HepG2 (cell line): ENCODE measurements at regions not wholly inside any gene's neighbourhood (a gene's known extent, or its start where the extent isn't known, plus 50 kb on each side); places are given as distances from the start of the nearest gene placed in this dataset.

ENCODE experiments used
- ATAC-seq: fragments of 200-7000 bp; cut with Tn5 transposase; 3 replicates; pipeline ENCODE4 v1.9.1; 2020; ENCODE audit warnings: mild to moderate bottlenecking, moderate library complexity
- BruUV-seq: library from RNA; stranded (reverse); fragments of 400-500 nt; replicated peaks from 2 replicates; lab custom pipeline; 2021; lab: Mats Ljungman, UMichigan
- CTCF ChIA-PET: fragments of 300-600 bp; formaldehyde crosslinking; extraction: SDS; loops from one replicate; lab custom pipeline; 2021; ENCODE audit warnings: low total read pairs, inconsistent platforms, low intra/inter-chr PET ratio; lab: Yijun Ruan, JAX
- POLR2A ChIA-PET: fragments of 350-600 bp; sonication (Branson Sonifier 250); formaldehyde crosslinking; loops from one replicate; lab custom pipeline; 2020; ENCODE audit warnings: antibody characterized with exemption, inconsistent platforms; lab: Yijun Ruan, JAX
- DNase-seq: peaks from one replicate; pipeline ENCODE4 v3.0.0-alpha.2; 2015; ENCODE audit warnings: low spot score
- FAIRE-seq: peaks from 3 replicates; lab custom pipeline; 2011; peaks lifted over from hg19 to GRCh38; lab: Jason Lieb, UNC
- H2AFZ ChIP-seq: one replicate; pipeline ENCODE4 v1.6.1; 2011; ENCODE audit warnings: low read length, inconsistent platforms
- H3K27ac ChIP-seq: fragments of 300-600 bp; 3 replicates; pipeline ENCODE4 v1.8.0; 2011; ENCODE audit warnings: mixed run types, mild to moderate bottlenecking, mixed read lengths, low read length, inconsistent platforms; ENCODE audit not compliant: insufficient read depth; ENCODE audit errors: extremely low read length
- H3K27me3 ChIP-seq, 2 experiments: fragments of 200-600 bp in 1 of 2; 2 replicates in 1 of 2; 3 replicates in 1 of 2; pipeline versions ENCODE4 v1.6.0 to v1.8.0; 2011; ENCODE audit warnings: low read length in 2 of 2, mild to moderate bottlenecking in 2 of 2, moderate library complexity in 2 of 2, inconsistent platforms in 1 of 2; ENCODE audit not compliant: insufficient read depth in 2 of 2, control insufficient read depth in 1 of 2
- H3K36me3 ChIP-seq, 2 experiments: fragments of 200-600 bp in 1 of 2; replicated peaks in 1 of 2; 2 replicates in 1 of 2; 3 replicates in 1 of 2; pipeline versions ENCODE4 v1.5.1 to v1.8.0; 2011; ENCODE audit warnings: low read length in 2 of 2, inconsistent platforms in 1 of 2; ENCODE audit not compliant: insufficient read depth in 2 of 2, control insufficient read depth in 1 of 2
- H3K4me1 ChIP-seq: 2 replicates; pipeline ENCODE4 v1.5.1; 2012; ENCODE audit warnings: low read length, inconsistent platforms; ENCODE audit not compliant: insufficient read depth
- H3K4me2 ChIP-seq: 2 replicates; pipeline ENCODE4 v1.6.0; 2011; ENCODE audit warnings: low read depth, low read length, inconsistent platforms
- H3K4me3 ChIP-seq, 3 experiments: fragments of 200-600 bp in 1 of 3; sonication (generic), shearing (Covaris generic) in 1 of 3; replicated peaks in 1 of 3; 2 replicates each; pipeline ENCODE4 v1.5.1; 2011 to 2016; ENCODE audit warnings: low read length in 3 of 3, inconsistent platforms in 2 of 3, low read depth in 2 of 3, mild to moderate bottlenecking in 2 of 3, control low read depth in 1 of 3, mixed read lengths in 1 of 3; ENCODE audit not compliant: insufficient read depth in 1 of 3
- H3K79me2 ChIP-seq: one replicate; pipeline ENCODE4 v1.6.1; 2011; ENCODE audit warnings: low read length, inconsistent platforms; ENCODE audit not compliant: insufficient read depth
- H3K9ac ChIP-seq: 2 replicates; pipeline ENCODE4 v1.6.0; 2011; ENCODE audit warnings: mild to moderate bottlenecking, low read depth, low read length, inconsistent platforms; ENCODE audit not compliant: insufficient read depth
- H3K9me3 ChIP-seq: 2 replicates; pipeline ENCODE4 v1.5.1; 2012; ENCODE audit warnings: mild to moderate bottlenecking, low read length
- H4K20me1 ChIP-seq: 2 replicates; pipeline ENCODE4 v1.6.0; 2011; ENCODE audit warnings: inconsistent platforms, mild to moderate bottlenecking, low read length, moderate library complexity; ENCODE audit not compliant: insufficient read depth
- ATM ChIP-seq: fragments of 450-650 bp; IDR thresholded peaks from 2 replicates; pipeline ENCODE4 v1.7.1; 2017; ENCODE audit warnings: mild to moderate bottlenecking, borderline replicate concordance
- DNMT1 ChIP-seq: sonication (generic); formaldehyde crosslinking; IDR thresholded peaks from 2 replicates; pipeline ENCODE4 v1.5.1; 2020; ENCODE audit warnings: mild to moderate bottlenecking, missing genetic modification reagents
- HOXA9 ChIP-seq: sonication (generic); formaldehyde crosslinking; IDR thresholded peaks from 2 replicates; pipeline ENCODE4 v1.8.1; 2022; ENCODE audit warnings: missing genetic modification reagents, mild to moderate bottlenecking, moderate library complexity, borderline replicate concordance
- POGK ChIP-seq: sonication (generic); formaldehyde crosslinking; conservative IDR thresholded peaks from 2 replicates; pipeline ENCODE4 v1.8.0; 2022; ENCODE audit warnings: mild to moderate bottlenecking, moderate library complexity, missing genetic modification reagents
- POLR2G ChIP-seq: fragments of 200-400 bp; formaldehyde crosslinking; IDR thresholded peaks from 2 replicates; pipeline ENCODE4 v1.6.1; 2018; ENCODE audit warnings: mild to moderate bottlenecking, low read depth, low read length, moderate library complexity
- ZNF44 ChIP-seq: sonication (generic); formaldehyde crosslinking; IDR thresholded peaks from 2 replicates; pipeline ENCODE4 v1.5.1; 2020; ENCODE audit warnings: mild to moderate bottlenecking, missing genetic modification reagents
- WGBS: methylation state at CpG from one replicate; pipeline ENCODE4 v1.1.6; 2017; ENCODE audit warnings: low lambda C conversion rate; 5-methylcytosine and 5-hydroxymethylcytosine counted together
- in situ Hi-C: cut with HindIII; loops from 2 replicates; pipeline ENCODE4 v1.10.0; 2017; ENCODE audit warnings: low pct_unique_long_range_greater_than_20kb; ENCODE audit not compliant: extremely low pct_ligation_motif_present
- intact Hi-C: fragments of 100-400 bp; cut with micrococcal nuclease; formaldehyde crosslinking; loops from one replicate; pipeline ENCODE4 v1.10.0; 2022; ENCODE audit not compliant: unreplicated experiment

GRCh38 chr7:132041108-132041507 lies 484.7 kb upstream of the PODXL start:
- intact Hi-C loops, result no loop called here
- no peak for DNase-seq
- ChIA-PET POLR2A (no interaction called here), CTCF (no interaction called here)
- Histone ChIP-seq H4K20me1 (no peaks in the 10 kb centered on the region), H3K79me2 (no peaks in the 10 kb centered on the region), H3K36me3 (no peaks in the 10 kb centered on the region), H3K4me1 (no peaks in the 10 kb centered on the region), H2AFZ (no peak overlapping the region), H3K4me3 (no peak overlapping the region), H3K27ac (no peak overlapping the region), H3K4me2 (no peak overlapping the region), H3K9me3 (no peaks in the 10 kb centered on the region), H3K27me3 (no peaks in the 10 kb centered on the region), H3K9ac (no peak overlapping the region)
- FAIRE-seq, result no peak
- in situ Hi-C loops, result no loop called here
- ATAC-seq, result no peak
- TF ChIP-seq ZNF44 (CRISPR knock-in tag) (no peak), POGK (CRISPR knock-in tag) (no peak), ATM (no peak), POLR2G (no peak)
- no TSS peak for BruUV-seq
- 0% methylated on average over 3 of the region's 3 CpGs for WGBS

GRCh38 chr7:132035517-132036362 lies 479.3 kb upstream of the PODXL start:
- Histone ChIP-seq H3K9me3 (no peaks in the 10 kb centered on the region), H3K27me3 (no peaks in the 10 kb centered on the region), H3K4me3 (no peak overlapping the region), H3K4me1 (no peaks in the 10 kb centered on the region), H4K20me1 (no peaks in the 10 kb centered on the region), H3K4me2 (no peak overlapping the region), H3K36me3 (no peaks in the 10 kb centered on the region), H3K79me2 (no peaks in the 10 kb centered on the region), H3K9ac (no peak overlapping the region), H3K27ac (no peak overlapping the region), H2AFZ (no peak overlapping the region)
- no peak for FAIRE-seq
- no TSS peak for BruUV-seq
- CTCF ChIA-PET, result no interaction called here
- no peak for ATAC-seq
- 15% methylated on average over 8 of the region's 9 CpGs for WGBS
- in situ Hi-C loops (no loop called here), intact Hi-C loops (no loop called here)
- TF ChIP-seq DNMT1 (CRISPR knock-in tag) (no peak), HOXA9 (CRISPR knock-in tag) (no peak)
- POLR2A ChIA-PET, result no interaction called here
- no peak for DNase-seq
